Thyroid gland (tissue), 4 donors: ENCODE measurements at regions not wholly inside any gene's neighbourhood (a gene's known extent, or its start where the extent isn't known, plus 50 kb on each side); places are given as distances from the start of the nearest gene placed in this dataset.

ENCODE experiments used
- POLR2A ChIP-seq, 2 donors: fragments of 450-650 bp; IDR thresholded peaks; one replicate each; pipeline ENCODE4 v1.6.1; 2017; ENCODE audit warnings: antibody characterized with exemption in 2 of 2, mild to moderate bottlenecking in 2 of 2, moderate library complexity in 1 of 2
- TF ChIP-seq, protein P1 (sequence below), 6 experiments: fragments of 200-600 bp in 3 of 6; fragments of 450-650 bp in 3 of 6; sonication (generic) in 3 of 6; IDR thresholded peaks; one replicate each; pipeline ENCODE4 v1.5.1; 2016 to 2019; ENCODE audit warnings: antibody characterized with exemption in 6 of 6, mild to moderate bottlenecking in 2 of 6, inconsistent platforms in 1 of 6, moderate library complexity in 1 of 6

- TF ChIP-seq, protein P1, sequence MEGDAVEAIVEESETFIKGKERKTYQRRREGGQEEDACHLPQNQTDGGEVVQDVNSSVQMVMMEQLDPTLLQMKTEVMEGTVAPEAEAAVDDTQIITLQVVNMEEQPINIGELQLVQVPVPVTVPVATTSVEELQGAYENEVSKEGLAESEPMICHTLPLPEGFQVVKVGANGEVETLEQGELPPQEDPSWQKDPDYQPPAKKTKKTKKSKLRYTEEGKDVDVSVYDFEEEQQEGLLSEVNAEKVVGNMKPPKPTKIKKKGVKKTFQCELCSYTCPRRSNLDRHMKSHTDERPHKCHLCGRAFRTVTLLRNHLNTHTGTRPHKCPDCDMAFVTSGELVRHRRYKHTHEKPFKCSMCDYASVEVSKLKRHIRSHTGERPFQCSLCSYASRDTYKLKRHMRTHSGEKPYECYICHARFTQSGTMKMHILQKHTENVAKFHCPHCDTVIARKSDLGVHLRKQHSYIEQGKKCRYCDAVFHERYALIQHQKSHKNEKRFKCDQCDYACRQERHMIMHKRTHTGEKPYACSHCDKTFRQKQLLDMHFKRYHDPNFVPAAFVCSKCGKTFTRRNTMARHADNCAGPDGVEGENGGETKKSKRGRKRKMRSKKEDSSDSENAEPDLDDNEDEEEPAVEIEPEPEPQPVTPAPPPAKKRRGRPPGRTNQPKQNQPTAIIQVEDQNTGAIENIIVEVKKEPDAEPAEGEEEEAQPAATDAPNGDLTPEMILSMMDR (IDR thresholded peaks at IDR 0.05), result no peak
- TF ChIP-seq POLR2A (IDR thresholded peaks at IDR 0.05), result no peak
Observed at GRCh38 chr12:24719293-24719721, 229.6 kb downstream of the BCAT1 start.
